Activated CD8-positive, alpha-beta memory T cell treated with anti-CD3 and anti-CD28 coated beads, Interleukin-2, amount 10 ng/mL, durations not matched to agents 7 days and 5 days (primary cell): ENCODE measurements at regions not wholly inside any gene's neighbourhood (a gene's known extent, or its start where the extent isn't known, plus 50 kb on each side); places are given as distances from the start of the nearest gene placed in this dataset.

ENCODE experiments used
- ATAC-seq: fragments of 150-1000 bp; cut with Tn5 transposase; one replicate; pipeline ENCODE4 v1.10.0; 2021; ENCODE audit warnings: moderate library complexity
- CTCF ChIA-PET: fragments of 350-600 bp; sonication (Branson Sonifier 250); formaldehyde crosslinking; loops from one replicate; lab custom pipeline; 2021; ENCODE audit warnings: antibody characterized with exemption; lab: Charles Lee
- DNase-seq: peaks from one replicate; pipeline ENCODE4 v3.0.0-alpha.2; 2020
- H3K27ac Mint-ChIP-seq: one replicate; pipeline ENCODE4 v1.8.0; 2021; ENCODE audit warnings: mild to moderate bottlenecking, mixed read lengths
- H3K27me3 Mint-ChIP-seq: one replicate; pipeline ENCODE4 v1.8.0; 2021; ENCODE audit warnings: mixed read lengths
- H3K36me3 Mint-ChIP-seq: one replicate; pipeline ENCODE4 v1.8.0; 2021; ENCODE audit warnings: mild to moderate bottlenecking, mixed read lengths
- H3K4me1 Mint-ChIP-seq: one replicate; pipeline ENCODE4 v1.8.0; 2021; ENCODE audit warnings: mixed read lengths
- H3K4me3 Mint-ChIP-seq: one replicate; pipeline ENCODE4 v1.8.0; 2021; ENCODE audit warnings: mild to moderate bottlenecking, moderate library complexity, mixed read lengths
- H3K9me3 Mint-ChIP-seq: one replicate; pipeline ENCODE4 v1.8.0; 2022; ENCODE audit warnings: low read depth, mixed read lengths

DNA sequence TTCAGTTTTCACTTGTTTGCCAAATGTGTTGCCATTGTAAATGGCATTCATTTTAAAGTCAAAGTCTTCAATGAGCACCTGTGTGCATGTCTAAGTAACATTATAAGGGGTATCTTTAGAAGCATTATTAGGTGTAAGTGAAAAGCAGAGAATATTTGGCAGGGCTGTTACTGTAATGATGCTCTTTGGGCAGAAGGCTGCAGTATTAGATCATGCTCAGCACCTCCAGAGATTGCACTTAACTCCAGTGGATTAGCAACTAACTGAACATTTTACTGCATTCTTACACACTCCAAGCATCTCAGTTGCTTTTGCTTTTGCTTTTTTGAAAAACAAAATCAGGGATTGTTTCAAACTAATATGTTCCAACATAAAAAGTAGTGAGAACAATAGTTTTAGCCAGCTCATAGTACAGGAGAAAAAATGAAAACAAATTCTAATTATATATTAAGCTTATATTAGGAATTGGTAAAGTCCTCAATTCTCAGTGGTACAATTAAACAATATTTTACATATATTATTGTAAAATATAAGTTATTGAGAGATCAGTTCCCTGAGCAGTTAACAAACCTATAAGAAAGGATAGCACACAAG is 1740.9 kb upstream of the CDH9 start:
- Mint-ChIP-seq H3K4me1 (no peaks in the 10 kb centered on the region), H3K9me3 (peaks cover 5% of the 10 kb centered on the region), H3K27ac (no peak overlapping the region), H3K27me3 (no peaks in the 10 kb centered on the region), H3K36me3 (no peaks in the 10 kb centered on the region), H3K4me3 (no peak overlapping the region)
- ATAC-seq: no peak
- CTCF ChIA-PET: no interaction called here
- DNase-seq: no peak

DNA sequence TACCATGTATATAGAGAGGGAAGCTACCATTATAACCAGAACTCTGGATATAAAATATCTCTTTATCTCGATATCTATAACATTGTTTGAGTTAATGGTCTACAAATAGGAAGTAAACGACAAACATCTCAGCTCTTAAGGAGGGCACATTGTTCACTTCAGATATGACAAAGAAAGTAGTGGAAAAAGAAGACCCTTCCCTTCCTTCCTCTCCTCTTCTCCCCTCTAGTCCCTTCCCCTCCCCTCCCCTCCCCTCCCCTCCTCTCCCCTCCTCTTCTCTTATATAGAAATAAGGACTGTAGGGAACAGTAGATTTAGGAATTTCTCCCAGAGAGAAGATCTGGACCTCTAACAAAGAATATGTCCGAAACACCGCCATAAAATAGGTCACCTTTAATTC is 1731.9 kb upstream of the CDH9 start:
- Mint-ChIP-seq H3K4me3 (no peak overlapping the region), H3K36me3 (no peaks in the 10 kb centered on the region), H3K27me3 (no peaks in the 10 kb centered on the region), H3K4me1 (no peaks in the 10 kb centered on the region), H3K27ac (no peak overlapping the region), H3K9me3 (no peaks in the 10 kb centered on the region)
- DNase-seq: no peak
- no peak for ATAC-seq
- CTCF ChIA-PET: no interaction called here

DNA sequence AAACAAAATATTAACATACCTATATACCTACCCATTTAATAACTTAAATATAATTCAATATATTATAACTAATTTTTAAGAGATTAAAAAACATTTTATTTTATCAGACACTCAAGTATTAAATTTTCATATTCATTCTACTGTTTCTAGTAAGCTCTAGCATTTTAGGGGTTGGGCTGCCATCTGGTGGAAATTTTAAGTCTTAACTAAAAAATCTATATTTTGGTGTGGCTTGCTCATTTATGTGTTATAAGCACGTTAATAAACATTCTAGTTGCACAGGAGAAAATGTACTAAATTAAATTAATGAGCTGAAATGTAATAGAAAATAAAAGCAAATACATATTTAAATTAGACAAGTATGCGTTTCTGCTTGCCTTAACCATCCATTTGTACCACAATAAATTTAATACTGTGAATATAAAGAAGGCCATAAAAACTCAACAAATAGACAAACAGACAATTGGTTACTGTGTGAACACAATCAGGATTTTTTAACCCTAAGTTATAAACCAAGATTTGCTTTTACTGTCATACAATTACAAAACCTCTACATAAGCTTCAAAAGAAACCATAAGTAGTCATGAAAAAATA is 1728.3 kb upstream of the CDH9 start:
- no peak overlapping the region for H3K27ac Mint-ChIP-seq
- DNase-seq (no peak), ATAC-seq (no peak)
- H3K9me3 Mint-ChIP-seq: peaks cover under 1% of the 10 kb centered on the region
- H3K27me3 Mint-ChIP-seq: no peaks in the 10 kb centered on the region
- CTCF ChIA-PET: no interaction called here
- H3K36me3 Mint-ChIP-seq: no peaks in the 10 kb centered on the region
- no peak overlapping the region for H3K4me3 Mint-ChIP-seq
- no peaks in the 10 kb centered on the region for H3K4me1 Mint-ChIP-seq

DNA sequence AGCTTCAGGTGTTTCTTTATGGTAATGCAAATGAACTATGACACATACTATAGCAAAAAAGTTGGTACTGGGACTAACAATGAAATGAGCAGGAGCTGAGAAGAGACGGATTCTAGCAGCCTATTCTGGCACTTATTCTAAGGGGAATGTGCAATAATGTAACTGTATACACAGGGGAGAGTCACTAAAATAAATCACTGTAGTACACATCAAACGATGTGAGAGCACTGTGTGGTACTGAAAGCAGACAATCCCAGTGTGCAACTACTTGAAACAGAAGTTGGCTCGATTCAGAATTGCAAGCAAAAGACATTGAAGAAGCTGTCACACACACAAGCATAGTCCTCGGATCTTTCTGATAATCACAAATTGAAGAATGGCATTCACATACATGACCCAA is 1713.0 kb upstream of the CDH9 start:
- CTCF ChIA-PET: no interaction called here
- no peak overlapping the region for H3K27ac Mint-ChIP-seq

DNA sequence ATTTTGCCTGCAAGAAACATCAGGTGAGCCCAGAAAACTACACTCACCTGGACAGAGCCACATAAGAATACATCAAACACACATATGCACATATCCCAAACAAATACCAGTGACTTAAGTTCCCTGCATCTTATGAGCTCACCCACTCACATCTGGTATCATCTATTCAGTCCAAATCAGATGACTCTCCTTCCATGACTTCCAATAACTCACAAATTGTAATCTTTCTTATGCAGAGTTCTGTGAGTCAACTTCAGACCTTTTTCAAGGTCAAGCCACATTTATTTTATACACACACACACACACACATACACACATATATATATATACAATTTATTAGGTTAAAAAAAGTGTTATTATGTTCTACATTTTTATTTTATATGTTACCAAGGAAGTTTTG is 1711.9 kb upstream of the CDH9 start:
- Mint-ChIP-seq H3K36me3 (no peaks in the 10 kb centered on the region), H3K27me3 (no peaks in the 10 kb centered on the region), H3K4me1 (no peaks in the 10 kb centered on the region), H3K9me3 (peaks cover 11% of the 10 kb centered on the region), H3K4me3 (no peak overlapping the region), H3K27ac (no peak overlapping the region)
- no peak for DNase-seq
- no peak for ATAC-seq
- CTCF ChIA-PET: no interaction called here

More for the DNA sequence above, 1713.0 kb upstream of the CDH9 start:
- ATAC-seq (no peak), DNase-seq (no peak)
- H3K27me3 Mint-ChIP-seq: no peaks in the 10 kb centered on the region
- H3K4me3 Mint-ChIP-seq: no peak overlapping the region
- H3K9me3 Mint-ChIP-seq: peaks cover 11% of the 10 kb centered on the region
- no peaks in the 10 kb centered on the region for H3K4me1 Mint-ChIP-seq
- H3K36me3 Mint-ChIP-seq: no peaks in the 10 kb centered on the region

DNA sequence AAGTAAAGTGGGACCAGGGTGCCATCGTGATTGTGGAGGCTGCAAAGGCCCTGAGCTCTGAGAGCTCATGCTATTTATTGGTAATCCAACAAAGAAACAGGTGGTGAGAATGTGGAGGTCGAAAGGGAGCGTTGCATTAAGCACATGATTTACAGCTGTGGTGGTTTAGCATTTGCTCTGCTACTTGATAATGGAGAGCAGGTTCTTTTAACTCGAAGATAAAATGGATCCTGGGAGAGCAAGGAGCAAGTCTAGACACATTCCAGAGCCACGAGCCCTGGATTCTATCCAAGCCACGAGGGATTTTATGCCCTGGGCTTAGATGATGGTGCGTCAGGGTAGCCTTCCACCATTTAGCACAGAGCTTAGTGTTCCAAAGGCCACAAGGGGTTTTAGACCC is 1710.1 kb upstream of the CDH9 start:
- DNase-seq (no peak), ATAC-seq (no peak)
- Mint-ChIP-seq H3K9me3 (peaks cover 10% of the 10 kb centered on the region), H3K36me3 (no peaks in the 10 kb centered on the region), H3K4me1 (no peaks in the 10 kb centered on the region), H3K4me3 (no peak overlapping the region), H3K27me3 (no peaks in the 10 kb centered on the region), H3K27ac (no peak overlapping the region)
- CTCF ChIA-PET: no interaction called here

DNA sequence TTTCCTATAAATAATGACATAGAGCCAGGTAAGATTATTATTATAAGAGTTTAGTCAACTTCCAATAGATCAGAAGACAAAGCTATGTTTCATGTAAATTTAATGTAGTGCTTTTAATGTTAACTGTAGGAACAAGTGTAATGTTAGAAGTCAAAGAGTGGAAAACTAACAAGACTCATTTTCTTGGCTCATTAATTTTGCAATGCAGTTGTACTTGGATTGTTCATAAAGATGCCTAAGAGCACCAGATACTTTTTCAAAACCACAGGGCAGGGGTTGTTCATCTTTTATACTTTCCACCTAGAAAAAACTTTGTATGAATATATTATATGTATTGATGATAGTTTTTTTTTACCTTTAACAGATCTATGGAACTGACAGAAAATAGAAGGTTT is 1705.3 kb upstream of the CDH9 start:
- CTCF ChIA-PET: no interaction called here
- no peak overlapping the region for H3K27ac Mint-ChIP-seq
- H3K27me3 Mint-ChIP-seq: no peaks in the 10 kb centered on the region
- ATAC-seq (no peak), DNase-seq (no peak)
- no peaks in the 10 kb centered on the region for H3K4me1 Mint-ChIP-seq
- H3K9me3 Mint-ChIP-seq: peaks cover 12% of the 10 kb centered on the region
- no peak overlapping the region for H3K4me3 Mint-ChIP-seq
- no peaks in the 10 kb centered on the region for H3K36me3 Mint-ChIP-seq

DNA sequence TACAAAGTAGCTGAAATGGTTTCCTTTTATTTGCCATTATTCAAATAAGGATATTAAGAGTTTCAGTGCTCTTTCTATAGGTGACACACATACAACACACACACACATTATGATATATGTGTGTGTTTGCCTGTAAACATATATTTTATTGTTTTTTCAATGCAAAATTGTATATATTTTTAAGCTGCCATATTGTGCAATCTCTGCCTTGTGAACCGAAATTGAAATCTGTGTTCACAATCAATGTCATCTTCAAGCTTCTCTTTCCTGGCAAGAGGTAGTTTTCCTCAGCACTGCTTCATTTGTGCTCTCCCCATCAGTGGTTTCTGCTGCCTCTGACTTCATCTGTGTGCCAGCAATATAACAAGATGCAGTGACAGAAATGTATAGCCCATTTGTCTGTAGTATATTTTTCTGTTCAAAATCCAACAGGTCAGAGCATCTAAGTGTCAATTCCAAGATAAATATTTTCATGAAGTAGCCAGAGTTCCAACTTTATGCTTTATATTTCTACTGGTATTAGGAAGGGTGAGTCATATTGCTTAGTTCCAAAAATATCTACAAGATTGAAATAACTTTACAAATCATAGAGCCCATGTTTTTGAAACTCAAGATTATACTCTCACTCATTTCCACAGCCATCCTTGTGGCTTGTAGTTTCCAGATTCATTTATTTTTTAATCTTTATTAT is 1704.8 kb upstream of the CDH9 start:
- H3K9me3 Mint-ChIP-seq: peaks cover 9% of the 10 kb centered on the region
- no peaks in the 10 kb centered on the region for H3K27me3 Mint-ChIP-seq
- no peaks in the 10 kb centered on the region for H3K4me1 Mint-ChIP-seq
- CTCF ChIA-PET: no interaction called here
- DNase-seq (no peak), ATAC-seq (no peak)
- no peak overlapping the region for H3K27ac Mint-ChIP-seq
- H3K4me3 Mint-ChIP-seq: no peak overlapping the region
- no peaks in the 10 kb centered on the region for H3K36me3 Mint-ChIP-seq

DNA sequence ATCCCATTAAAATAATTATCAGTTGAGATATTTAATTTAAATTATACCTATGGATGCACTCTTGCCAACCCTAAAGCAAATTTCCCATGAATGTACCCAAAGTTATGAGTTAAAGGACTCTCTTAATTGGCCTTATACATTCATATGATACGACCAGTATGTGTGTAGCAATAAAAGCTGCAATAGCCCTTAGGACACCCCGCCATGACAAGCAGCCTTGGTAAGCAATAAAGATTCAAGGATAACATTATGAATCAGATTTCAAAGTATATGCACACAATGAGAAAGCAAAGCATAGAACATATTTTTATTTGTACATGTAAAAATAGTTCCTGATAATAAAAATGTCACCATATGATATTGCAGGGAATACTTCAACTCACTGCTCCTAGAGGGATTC is 1699.3 kb upstream of the CDH9 start:
- H3K4me3 Mint-ChIP-seq: no peak overlapping the region
- no peaks in the 10 kb centered on the region for H3K4me1 Mint-ChIP-seq
- CTCF ChIA-PET: no interaction called here
- H3K27ac Mint-ChIP-seq: no peak overlapping the region
- H3K36me3 Mint-ChIP-seq: no peaks in the 10 kb centered on the region
- peaks cover 11% of the 10 kb centered on the region for H3K9me3 Mint-ChIP-seq
- no peak for DNase-seq
- no peak for ATAC-seq
- no peaks in the 10 kb centered on the region for H3K27me3 Mint-ChIP-seq

DNA sequence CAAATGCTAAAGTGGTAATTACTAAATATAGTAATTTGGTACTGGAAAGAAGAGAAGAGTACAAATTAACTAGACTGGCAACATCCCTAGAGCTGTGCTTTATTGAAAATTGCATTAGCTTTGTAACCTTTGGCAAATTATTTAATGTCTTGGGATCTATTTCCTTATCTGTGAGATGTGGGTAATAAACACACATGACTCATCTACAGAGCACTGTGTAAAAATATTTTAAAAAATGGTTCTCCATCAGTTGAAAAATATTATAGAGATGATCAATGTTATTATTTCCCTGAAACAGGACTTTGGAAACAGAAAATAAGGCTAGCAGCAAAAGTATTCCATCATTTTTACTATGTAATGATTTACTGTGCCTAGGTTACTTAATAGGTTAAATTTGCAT is 1698.8 kb upstream of the CDH9 start:
- no peaks in the 10 kb centered on the region for H3K36me3 Mint-ChIP-seq
- H3K4me3 Mint-ChIP-seq: no peak overlapping the region
- no peak overlapping the region for H3K27ac Mint-ChIP-seq
- CTCF ChIA-PET: no interaction called here
- no peaks in the 10 kb centered on the region for H3K4me1 Mint-ChIP-seq
- H3K27me3 Mint-ChIP-seq: no peaks in the 10 kb centered on the region
- DNase-seq: no peak
- peaks cover 11% of the 10 kb centered on the region for H3K9me3 Mint-ChIP-seq
- ATAC-seq: no peak

DNA sequence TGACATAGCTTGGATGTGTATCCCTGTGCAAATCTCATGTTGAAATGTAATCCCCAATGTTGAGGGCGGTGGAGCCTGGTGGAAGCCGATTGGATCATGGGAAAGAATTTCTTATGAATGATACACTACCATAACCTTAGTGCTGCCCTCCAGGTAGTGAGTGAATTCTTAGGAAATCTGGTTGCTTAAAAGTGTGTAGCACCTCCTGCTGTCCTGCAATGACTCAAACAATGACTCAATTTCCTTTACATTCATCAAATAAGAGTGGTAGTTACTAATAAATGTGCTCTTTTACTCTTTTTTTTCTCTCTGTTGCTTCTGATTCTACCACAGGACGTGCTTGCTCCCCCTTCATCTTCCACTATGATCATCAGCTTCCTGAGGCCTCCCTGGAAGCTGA is 1696.0 kb upstream of the CDH9 start:
- Mint-ChIP-seq H3K4me1 (no peaks in the 10 kb centered on the region), H3K9me3 (peaks cover 10% of the 10 kb centered on the region), H3K27ac (no peak overlapping the region), H3K36me3 (no peaks in the 10 kb centered on the region), H3K4me3 (no peak overlapping the region), H3K27me3 (no peaks in the 10 kb centered on the region)
- ATAC-seq: no peak
- DNase-seq: no peak
- CTCF ChIA-PET: no interaction called here

DNA sequence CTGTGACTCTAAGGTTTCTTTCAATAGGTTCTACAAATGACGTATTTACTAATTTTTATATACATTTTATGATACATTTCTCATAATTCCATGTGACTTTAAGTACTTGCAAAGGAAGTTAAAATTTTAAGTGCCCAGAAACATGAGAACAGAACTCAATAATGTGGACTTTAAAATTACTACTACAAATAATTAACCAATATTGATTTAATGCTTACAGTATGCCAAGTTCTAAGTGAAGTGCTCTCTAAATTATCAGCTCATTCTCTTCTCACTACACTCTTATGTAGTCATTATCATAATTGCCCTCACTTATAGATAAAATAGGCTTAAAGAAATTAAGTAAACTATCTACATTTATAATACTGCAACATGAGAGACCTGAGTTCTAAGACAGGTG is 1690.7 kb upstream of the CDH9 start:
- Mint-ChIP-seq H3K9me3 (peaks cover 12% of the 10 kb centered on the region), H3K36me3 (no peaks in the 10 kb centered on the region), H3K27me3 (no peaks in the 10 kb centered on the region), H3K4me3 (no peak overlapping the region), H3K4me1 (no peaks in the 10 kb centered on the region), H3K27ac (no peak overlapping the region)
- CTCF ChIA-PET: no interaction called here
- ATAC-seq: no peak
- no peak for DNase-seq

DNA sequence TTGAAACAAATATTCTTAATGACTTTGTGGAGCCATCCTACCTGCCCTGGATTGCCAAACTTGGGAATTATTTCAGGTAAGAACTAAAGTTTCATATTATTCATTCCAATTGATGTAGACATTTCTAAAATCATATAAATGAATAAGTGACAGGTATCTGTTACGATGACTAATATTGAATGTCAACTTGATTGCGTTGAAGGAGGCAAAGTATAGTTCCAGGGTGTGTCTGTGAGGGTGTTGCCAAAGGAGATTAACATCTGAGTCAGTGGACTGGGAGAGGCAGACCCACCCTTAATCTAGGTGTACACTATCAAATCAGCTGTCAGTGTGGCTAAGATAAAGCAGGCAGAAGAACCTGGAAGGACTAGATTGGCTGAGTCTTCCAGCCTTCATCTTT is 1688.4 kb upstream of the CDH9 start:
- no peak overlapping the region for H3K27ac Mint-ChIP-seq
- H3K36me3 Mint-ChIP-seq: no peaks in the 10 kb centered on the region
- no peaks in the 10 kb centered on the region for H3K27me3 Mint-ChIP-seq
- no peak overlapping the region for H3K4me3 Mint-ChIP-seq
- CTCF ChIA-PET: no interaction called here
- H3K9me3 Mint-ChIP-seq: peaks cover 15% of the 10 kb centered on the region
- ATAC-seq (no peak), DNase-seq (no peak)
- no peaks in the 10 kb centered on the region for H3K4me1 Mint-ChIP-seq

DNA sequence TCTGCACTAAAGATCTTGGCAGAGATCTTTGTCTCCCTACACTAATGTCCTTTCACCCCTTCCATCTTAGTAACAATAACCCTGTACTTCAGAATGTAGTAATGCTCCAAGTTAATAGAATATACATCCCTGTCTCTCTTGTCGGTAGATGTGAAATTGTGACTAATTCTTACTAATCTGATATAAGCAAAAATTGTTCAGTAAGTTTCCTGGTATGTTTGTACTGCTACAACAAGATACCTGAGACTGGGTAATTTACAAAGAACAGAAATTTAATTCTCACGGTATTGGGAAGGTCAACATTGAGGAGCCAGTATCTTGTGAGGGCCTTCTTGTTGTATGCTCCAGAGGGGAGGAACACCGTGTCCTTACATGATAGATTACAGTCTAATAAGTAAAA is 1686.6 kb upstream of the CDH9 start:
- Mint-ChIP-seq H3K4me3 (no peak overlapping the region), H3K9me3 (peaks cover 11% of the 10 kb centered on the region), H3K36me3 (no peaks in the 10 kb centered on the region), H3K27me3 (no peaks in the 10 kb centered on the region), H3K4me1 (no peaks in the 10 kb centered on the region), H3K27ac (no peak overlapping the region)
- DNase-seq (no peak), ATAC-seq (no peak)
- CTCF ChIA-PET: no interaction called here
